IPS-20b (cell line): ENCODE measurements at regions not wholly inside any gene's neighbourhood (a gene's known extent, or its start where the extent isn't known, plus 50 kb on each side); places are given as distances from the start of the nearest gene placed in this dataset.

Experiments
- H3K27ac ChIP-seq: one replicate; pipeline ENCODE4 v1.5.1; 2013; ENCODE audit warnings: low read length
- H3K27me3 ChIP-seq: 2 replicates; pipeline ENCODE4 v1.6.1; 2013; ENCODE audit warnings: mild to moderate bottlenecking, low read length, inconsistent platforms; ENCODE audit not compliant: insufficient read depth
- H3K36me3 ChIP-seq: 2 replicates; pipeline ENCODE4 v1.6.1; 2013; ENCODE audit warnings: low read depth, mild to moderate bottlenecking, inconsistent platforms, low read length, moderate library complexity; ENCODE audit not compliant: insufficient read depth
- H3K4me1 ChIP-seq: 2 replicates; pipeline ENCODE4 v1.6.1; 2013; ENCODE audit warnings: mild to moderate bottlenecking, control low read depth, inconsistent platforms, low read length, moderate library complexity; ENCODE audit not compliant: insufficient read depth
- H3K4me3 ChIP-seq: 2 replicates; pipeline ENCODE4 v1.5.1; 2013; ENCODE audit warnings: mild to moderate bottlenecking, low read length, inconsistent platforms
- H3K9ac ChIP-seq: 2 replicates; pipeline ENCODE4 v1.6.1; 2013; ENCODE audit warnings: low read depth, mild to moderate bottlenecking, inconsistent platforms, low read length, moderate library complexity
- H3K9me3 ChIP-seq: 2 replicates; pipeline ENCODE4 v1.6.1; 2013; ENCODE audit warnings: mild to moderate bottlenecking, low read depth, low read length, inconsistent platforms; ENCODE audit not compliant: insufficient read depth

- Histone ChIP-seq H3K9me3 (no peaks in the 10 kb centered on the region), H3K36me3 (no peaks in the 10 kb centered on the region), H3K9ac (no peak overlapping the region), H3K27ac (no peak overlapping the region), H3K27me3 (no peaks in the 10 kb centered on the region), H3K4me3 (no peak overlapping the region), H3K4me1 (no peaks in the 10 kb centered on the region)
Observed at GRCh38 chr2:15713475-15713874, 121.8 kb downstream of the DDX1 start.

GRCh38 chr2:15714002-15714401 is 122.3 kb downstream of the DDX1 start:
- no peaks in the 10 kb centered on the region for H3K4me1 ChIP-seq
- no peak overlapping the region for H3K9ac ChIP-seq
- no peak overlapping the region for H3K27ac ChIP-seq
- H3K36me3 ChIP-seq, result no peaks in the 10 kb centered on the region
- H3K9me3 ChIP-seq, result no peaks in the 10 kb centered on the region
- no peak overlapping the region for H3K4me3 ChIP-seq
- H3K27me3 ChIP-seq, result no peaks in the 10 kb centered on the region

- Histone ChIP-seq H3K36me3 (no peaks in the 10 kb centered on the region), H3K4me1 (no peaks in the 10 kb centered on the region), H3K9ac (no peak overlapping the region), H3K4me3 (no peak overlapping the region), H3K27me3 (no peaks in the 10 kb centered on the region), H3K27ac (no peak overlapping the region), H3K9me3 (no peaks in the 10 kb centered on the region)
Observed at GRCh38 chr2:15714609-15715008, 122.9 kb downstream of the DDX1 start.

GRCh38 chr2:15715596-15715995 is 123.9 kb downstream of the DDX1 start:
- H3K4me3 ChIP-seq, result no peak overlapping the region
- H3K4me1 ChIP-seq, result no peaks in the 10 kb centered on the region
- H3K9ac ChIP-seq, result no peak overlapping the region
- H3K27me3 ChIP-seq, result no peaks in the 10 kb centered on the region
- H3K36me3 ChIP-seq, result no peaks in the 10 kb centered on the region
- no peaks in the 10 kb centered on the region for H3K9me3 ChIP-seq
- H3K27ac ChIP-seq, result no peak overlapping the region

- Histone ChIP-seq H3K4me3 (no peak overlapping the region), H3K36me3 (no peaks in the 10 kb centered on the region), H3K9me3 (no peaks in the 10 kb centered on the region), H3K4me1 (no peaks in the 10 kb centered on the region), H3K27ac (no peak overlapping the region), H3K27me3 (no peaks in the 10 kb centered on the region), H3K9ac (no peak overlapping the region)
Observed at GRCh38 chr2:15718103-15718943, 126.7 kb downstream of the DDX1 start.

DNA sequence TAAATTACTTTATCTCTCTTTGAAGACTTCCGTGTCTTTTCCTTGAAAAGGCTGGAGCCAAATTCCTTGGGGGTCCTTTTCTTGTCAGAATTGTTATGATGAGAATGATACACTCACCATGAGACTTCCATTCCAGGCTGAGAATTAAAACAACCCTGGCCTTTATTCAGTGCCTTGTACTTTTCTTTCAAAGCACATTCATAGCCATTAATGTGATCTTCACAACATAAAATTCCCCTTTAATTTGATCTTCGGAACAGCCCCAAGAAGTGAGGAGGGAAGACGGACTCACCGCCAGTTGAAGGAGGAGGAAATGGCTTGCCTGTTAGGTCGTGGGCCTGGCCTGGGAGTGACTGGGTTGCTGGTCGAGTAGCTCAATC is 127.3 kb downstream of the DDX1 start:
- Histone ChIP-seq H3K27ac (no peak overlapping the region), H3K4me1 (no peaks in the 10 kb centered on the region), H3K36me3 (no peaks in the 10 kb centered on the region), H3K27me3 (no peaks in the 10 kb centered on the region), H3K4me3 (no peak overlapping the region), H3K9ac (no peak overlapping the region), H3K9me3 (no peaks in the 10 kb centered on the region)

DNA sequence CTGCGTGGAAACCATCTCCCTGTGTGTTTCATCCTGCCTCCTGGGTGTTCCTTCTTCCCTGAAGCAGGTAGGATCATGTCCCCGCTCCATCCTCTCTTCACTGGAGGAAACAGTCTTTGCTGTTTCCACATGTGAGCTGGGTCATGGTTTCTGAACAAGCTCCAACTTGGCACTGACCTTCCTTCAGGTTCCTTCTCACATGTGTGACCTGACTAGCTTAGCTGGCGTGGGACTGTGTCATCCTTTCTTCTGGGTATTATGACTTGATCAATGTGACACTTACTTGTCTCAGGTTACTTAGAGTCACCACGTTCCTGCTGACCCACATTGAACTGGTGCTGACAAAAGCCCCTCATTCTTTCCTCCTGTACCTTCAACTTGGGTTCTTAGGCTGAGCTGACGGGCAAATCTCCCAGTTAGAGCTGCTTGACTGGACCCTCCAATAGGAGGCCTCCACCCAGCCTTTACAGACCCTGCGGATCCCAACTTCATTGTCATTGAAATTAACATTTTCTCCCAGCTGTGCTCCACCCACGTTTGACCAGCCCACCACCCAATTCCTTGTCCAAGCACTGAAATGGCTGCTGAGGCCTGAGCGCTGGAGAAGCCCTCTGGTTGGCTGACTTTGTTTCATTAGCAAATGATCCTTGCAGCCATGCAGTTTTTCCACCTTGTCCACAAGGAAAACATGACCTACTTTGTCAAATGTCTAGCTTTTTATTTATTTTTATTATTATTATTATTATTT is 128.1 kb downstream of the DDX1 start:
- no peaks in the 10 kb centered on the region for H3K9me3 ChIP-seq
- H3K4me1 ChIP-seq, result no peaks in the 10 kb centered on the region
- H3K9ac ChIP-seq, result no peak overlapping the region
- H3K36me3 ChIP-seq, result no peaks in the 10 kb centered on the region
- H3K4me3 ChIP-seq, result no peak overlapping the region
- H3K27ac ChIP-seq, result no peak overlapping the region
- H3K27me3 ChIP-seq, result no peaks in the 10 kb centered on the region

GRCh38 chr2:15720561-15721307 is 129.1 kb downstream of the DDX1 start:
- H3K27me3 ChIP-seq, result no peaks in the 10 kb centered on the region
- no peak overlapping the region for H3K9ac ChIP-seq
- H3K4me1 ChIP-seq, result no peaks in the 10 kb centered on the region
- H3K4me3 ChIP-seq, result no peak overlapping the region
- no peaks in the 10 kb centered on the region for H3K9me3 ChIP-seq
- no peaks in the 10 kb centered on the region for H3K36me3 ChIP-seq
- H3K27ac ChIP-seq, result no peak overlapping the region

DNA sequence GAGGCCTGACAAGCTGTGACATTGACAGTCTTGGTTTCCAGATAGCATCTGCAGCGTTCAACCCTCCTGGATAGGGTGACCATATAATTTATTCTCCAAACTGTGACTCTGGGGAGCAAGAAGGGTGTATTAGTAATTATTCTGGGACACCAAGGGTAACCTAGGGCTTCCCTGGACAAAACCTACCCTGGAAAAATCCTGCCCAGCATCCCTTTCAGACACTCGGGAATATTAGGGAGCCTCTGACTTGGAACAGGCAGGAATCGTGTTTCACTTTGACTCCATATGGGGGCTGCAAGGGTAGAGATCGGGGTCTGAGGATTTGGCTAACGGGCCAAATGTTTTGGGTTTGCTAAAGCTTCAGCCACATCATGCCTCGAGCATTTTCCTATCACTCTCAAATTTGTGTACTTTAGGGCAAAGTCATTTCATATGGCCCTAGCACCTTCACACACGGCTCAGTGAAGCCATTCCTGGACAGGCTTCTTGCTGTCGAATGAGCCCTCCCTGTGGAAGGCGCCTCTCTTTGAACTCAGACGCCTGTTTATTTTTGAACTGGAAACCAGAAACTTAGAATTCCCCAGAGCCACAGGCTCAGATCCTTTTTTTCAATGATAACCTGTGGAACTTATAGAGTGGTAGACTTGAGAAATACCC is 129.9 kb downstream of the DDX1 start:
- no peak overlapping the region for H3K9ac ChIP-seq
- no peaks in the 10 kb centered on the region for H3K9me3 ChIP-seq
- no peaks in the 10 kb centered on the region for H3K27me3 ChIP-seq
- H3K27ac ChIP-seq, result no peak overlapping the region
- no peaks in the 10 kb centered on the region for H3K36me3 ChIP-seq
- no peak overlapping the region for H3K4me3 ChIP-seq
- no peaks in the 10 kb centered on the region for H3K4me1 ChIP-seq

DNA sequence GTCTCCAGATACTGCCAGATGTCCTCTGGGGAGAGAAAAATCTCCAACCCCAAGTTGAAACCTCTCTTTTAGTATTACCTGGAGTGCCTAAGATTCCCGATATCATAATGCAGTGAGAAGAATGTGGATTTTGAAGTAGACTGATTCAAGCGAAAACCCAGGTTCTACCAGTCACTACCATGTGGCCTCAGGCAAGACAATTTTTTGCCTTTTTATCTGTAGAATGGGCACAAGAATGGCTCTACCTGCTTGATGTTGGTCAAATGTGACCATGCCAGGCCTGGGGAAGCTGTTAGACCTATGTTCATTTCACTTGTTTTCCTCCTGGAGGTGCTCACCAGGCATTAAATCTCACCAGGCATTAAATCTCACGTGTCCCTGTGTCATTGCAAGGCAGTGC is 131.3 kb downstream of the DDX1 start:
- no peaks in the 10 kb centered on the region for H3K27me3 ChIP-seq
- no peaks in the 10 kb centered on the region for H3K9me3 ChIP-seq
- no peak overlapping the region for H3K9ac ChIP-seq
- H3K4me1 ChIP-seq, result no peaks in the 10 kb centered on the region
- no peaks in the 10 kb centered on the region for H3K36me3 ChIP-seq
- no peak overlapping the region for H3K4me3 ChIP-seq
- no peak overlapping the region for H3K27ac ChIP-seq

GRCh38 chr2:15724235-15724634 is 132.6 kb downstream of the DDX1 start:
- Histone ChIP-seq H3K9ac (no peak overlapping the region), H3K9me3 (no peaks in the 10 kb centered on the region), H3K27me3 (no peaks in the 10 kb centered on the region), H3K4me3 (no peak overlapping the region), H3K4me1 (no peaks in the 10 kb centered on the region), H3K27ac (no peak overlapping the region), H3K36me3 (no peaks in the 10 kb centered on the region)
